Vagina (tissue), 2 donors: ENCODE measurements at regions not wholly inside any gene's neighbourhood (a gene's known extent, or its start where the extent isn't known, plus 50 kb on each side); places are given as distances from the start of the nearest gene placed in this dataset.
"Not testable (repeated sequence)": the region's sequence is repeated elsewhere in the genome, so short reads cannot be mapped to it uniquely, and the experiment has no call there.

Experiments
- CTCF ChIP-seq, 3 experiments: fragments of 450-650 bp in 2 of 3; fragments of 200-600 bp in 1 of 3; sonication (generic) in 1 of 3; IDR thresholded peaks; one replicate each; pipeline ENCODE4 v1.5.1; 2017 to 2019; ENCODE audit warnings: antibody characterized with exemption in 3 of 3, mild to moderate bottlenecking in 2 of 3, moderate library complexity in 2 of 3
- POLR2A ChIP-seq, 2 donors: fragments of 450-650 bp; IDR thresholded peaks; one replicate each; pipeline ENCODE4 v1.6.1; 2017; ENCODE audit warnings: antibody characterized with exemption in 2 of 2, mild to moderate bottlenecking in 2 of 2, moderate library complexity in 2 of 2

DNA sequence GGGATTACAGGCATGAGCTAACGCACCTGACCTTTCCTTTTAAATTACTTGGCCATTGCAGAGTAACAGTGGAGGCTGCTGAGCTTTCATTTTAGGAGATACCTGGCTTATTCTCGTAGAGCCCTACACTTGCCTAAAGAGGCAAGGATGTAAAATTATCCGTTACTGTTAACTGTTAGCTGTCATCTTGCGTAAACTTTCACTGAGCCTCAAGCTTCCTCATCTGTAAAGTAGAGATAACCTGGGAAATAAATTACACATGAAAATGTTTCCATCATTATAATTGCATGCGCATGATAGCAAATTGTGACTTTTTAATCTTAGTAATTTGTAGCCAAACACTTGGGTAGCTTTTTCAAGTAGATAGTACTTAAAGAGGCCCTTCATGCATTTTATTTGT lies 118.8 kb upstream of the VKORC1L1 start:
- TF ChIP-seq POLR2A, CTCF (IDR thresholded peaks at IDR 0.05): not testable (repeated sequence)
